ENCODE measurements at regions not wholly inside any gene's neighbourhood (a gene's known extent, or its start where the extent isn't known, plus 50 kb on each side); places are given as distances from the start of the nearest gene placed in this dataset.
"Not testable (repeated sequence)": the region's sequence is repeated elsewhere in the genome, so short reads cannot be mapped to it uniquely, and the experiment has no call there.

- DNase-seq (ENCODE audit: low spot score), result no peak
- intact Hi-C loops (cut with DNase I), result no loop called here
Measured at GRCh38 chr10:64115908-64116643, 594.9 kb downstream of the REEP3 start.

DNA sequence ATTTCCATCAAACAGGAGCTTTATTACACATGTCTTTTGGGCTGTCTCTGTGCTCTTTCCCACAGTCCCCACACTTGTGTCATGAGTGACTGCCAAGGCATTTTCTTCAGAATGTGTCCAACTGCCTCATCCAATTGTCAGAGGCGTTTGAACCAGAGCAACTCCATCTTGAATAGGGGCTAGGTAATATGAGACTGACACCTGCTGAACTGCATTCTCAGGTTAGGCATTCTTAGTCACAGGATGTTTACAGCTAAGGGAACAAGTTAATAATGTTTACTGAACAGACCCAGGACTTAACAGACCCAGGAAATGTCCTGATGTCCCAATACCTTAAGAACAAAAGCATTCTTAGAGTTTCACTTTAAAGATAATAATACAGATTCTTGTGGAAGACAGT lies 595.5 kb downstream of the REEP3 start:
- intact Hi-C loops (cut with DNase I), result no loop called here
- no peak for DNase-seq (ENCODE audit: low spot score)

GRCh38 chr10:64118736-64119135 lies 597.5 kb downstream of the REEP3 start:
- intact Hi-C loops (cut with DNase I), result no loop called here
- no peak for DNase-seq (ENCODE audit: low spot score)

GRCh38 chr10:64120301-64120980 lies 599.2 kb downstream of the REEP3 start:
- DNase-seq (ENCODE audit: low spot score); intact Hi-C loops (cut with DNase I): not testable (repeated sequence)

DNA sequence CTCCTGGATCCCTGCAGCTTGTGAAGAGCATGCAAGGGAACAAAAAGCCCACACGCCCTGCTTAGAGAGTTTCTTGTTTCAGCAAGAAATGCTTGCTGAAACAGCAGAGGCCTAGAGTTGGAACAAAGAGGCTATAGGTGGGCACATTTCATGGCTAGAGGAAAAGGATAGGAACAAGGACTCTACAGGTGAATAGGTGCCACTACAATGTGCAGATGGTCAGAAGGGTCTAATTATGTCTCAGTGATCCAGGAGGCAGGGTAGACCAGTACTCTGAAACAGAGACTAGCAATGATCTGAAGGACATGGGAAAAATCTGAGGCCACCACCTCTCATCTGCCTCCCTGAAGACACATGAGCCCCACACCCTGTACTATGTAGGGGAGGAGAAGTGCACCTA lies 609.0 kb downstream of the REEP3 start:
- intact Hi-C loops (cut with DNase I), result no loop called here
- no peak for DNase-seq (ENCODE audit: low spot score)

- no peak for DNase-seq (ENCODE audit: low spot score)
- intact Hi-C loops (cut with DNase I), result loop anchor here in 1 of 2 donors (5.0 kb wide), 1 partner anchor 1557 kb away; no protein-coding TSS in a partner anchor
Measured at GRCh38 chr10:64134676-64135075, 613.5 kb downstream of the REEP3 start.

GRCh38 chr10:64142395-64142794 lies 621.2 kb downstream of the REEP3 start:
- no peak for DNase-seq (ENCODE audit: low spot score)
- intact Hi-C loops (cut with DNase I), result no loop called here

- no peak for DNase-seq (ENCODE audit: low spot score)
- intact Hi-C loops (cut with DNase I), result no loop called here
Measured at GRCh38 chr10:64148607-64149006, 627.4 kb downstream of the REEP3 start.

DNA sequence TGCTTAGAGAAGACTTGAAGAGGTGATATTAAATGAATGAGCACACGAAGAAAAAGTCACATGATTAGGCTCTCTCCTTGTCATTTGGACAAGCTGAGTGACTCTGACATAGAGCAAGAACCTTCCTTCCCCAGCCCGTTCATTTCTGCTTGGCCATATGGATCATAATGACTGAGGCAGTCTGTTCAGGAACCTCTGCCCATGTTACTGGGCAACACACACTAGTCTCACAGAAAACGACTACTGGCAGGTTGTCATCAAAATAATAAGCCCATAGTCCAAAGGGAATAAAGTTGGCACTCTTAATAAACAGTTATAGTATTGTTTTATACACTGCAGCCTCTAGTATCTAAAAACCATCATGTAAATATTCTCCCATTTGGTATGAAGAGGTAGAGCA lies 635.0 kb downstream of the REEP3 start:
- no peak for DNase-seq (ENCODE audit: low spot score)
- intact Hi-C loops (cut with DNase I), result no loop called here

- intact Hi-C loops (cut with DNase I), result no loop called here
- no peak for DNase-seq (ENCODE audit: low spot score)
Measured at GRCh38 chr10:64158551-64158950, 637.4 kb downstream of the REEP3 start.

DNA sequence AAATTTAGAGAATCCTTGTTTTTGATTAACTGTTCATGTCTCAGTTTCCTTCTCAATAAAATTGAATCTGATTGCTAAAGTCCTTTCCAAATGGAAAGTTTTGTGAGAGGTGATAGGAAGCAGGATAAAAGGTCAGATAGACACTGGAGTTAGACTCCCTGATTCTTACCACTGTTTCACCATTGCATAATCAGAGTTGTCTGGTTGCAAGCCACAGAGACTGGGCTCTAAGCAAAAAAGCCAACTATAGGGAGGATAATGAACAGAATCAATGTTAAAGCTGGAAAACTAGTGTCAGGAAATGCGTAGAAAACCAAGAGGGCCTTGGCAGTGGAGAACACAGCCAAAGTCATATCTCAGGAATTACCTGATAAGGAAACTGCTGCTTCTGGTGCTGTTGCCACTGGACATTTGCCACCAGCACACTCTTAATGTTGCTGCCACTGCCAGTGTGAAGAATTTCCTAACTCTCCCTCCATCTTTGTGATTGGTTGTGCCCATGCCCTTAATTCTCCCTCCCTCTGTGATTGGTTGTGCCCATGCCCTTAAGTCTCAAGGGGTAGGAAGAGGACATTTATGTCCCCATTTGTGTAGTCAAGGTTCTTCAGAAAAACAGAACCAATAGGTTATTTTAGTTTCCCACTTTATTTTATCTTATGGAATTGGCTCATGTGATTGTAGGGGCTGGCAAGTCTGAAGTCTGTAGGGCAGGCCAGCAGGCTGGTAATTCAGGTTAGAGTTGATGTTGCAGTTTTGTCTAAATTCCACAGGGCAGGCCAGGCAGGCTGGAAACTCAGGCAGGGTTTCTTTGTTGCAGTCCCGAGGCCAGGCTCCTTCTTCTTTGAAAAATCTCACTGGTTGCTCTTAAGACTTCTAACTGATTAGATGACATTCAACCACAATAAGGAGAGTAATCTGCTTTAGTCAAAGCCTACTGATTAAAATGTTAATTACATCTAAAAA lies 639.0 kb downstream of the REEP3 start:
- intact Hi-C loops (cut with DNase I), result no loop called here
- DNase-seq (ENCODE audit: low spot score), result no peak

DNA sequence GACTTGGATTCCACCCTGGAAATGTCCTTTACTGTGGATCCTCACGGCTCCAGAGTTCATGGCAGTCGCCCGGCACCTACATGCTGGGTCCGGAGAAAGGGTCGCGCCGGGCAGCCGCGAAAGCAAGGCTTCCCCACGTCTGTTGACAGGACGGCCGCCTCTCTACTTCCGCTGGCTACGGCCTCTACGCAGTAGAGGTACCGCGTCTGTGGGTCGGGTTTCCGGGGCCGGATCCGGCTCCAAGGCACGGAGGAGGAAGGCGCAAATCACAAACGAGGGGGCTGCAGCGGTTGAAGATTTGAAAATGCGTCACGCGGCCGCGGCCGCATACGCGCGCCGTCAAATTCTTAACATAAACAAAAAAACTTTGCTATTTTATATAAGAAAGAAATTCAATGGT lies 649.6 kb downstream of the REEP3 start:
- DNase-seq (ENCODE audit: low spot score), result peak; percentile 62
- intact Hi-C loops (cut with DNase I), result no loop called here

- DNase-seq (ENCODE audit: low spot score), result no peak
- intact Hi-C loops (cut with DNase I), result no loop called here
Measured at GRCh38 chr10:64173826-64174225, 652.6 kb downstream of the REEP3 start.

- intact Hi-C loops (cut with DNase I), result no loop called here
- DNase-seq (ENCODE audit: low spot score), result no peak
Measured at GRCh38 chr10:64174666-64175255, 653.6 kb downstream of the REEP3 start.

DNA sequence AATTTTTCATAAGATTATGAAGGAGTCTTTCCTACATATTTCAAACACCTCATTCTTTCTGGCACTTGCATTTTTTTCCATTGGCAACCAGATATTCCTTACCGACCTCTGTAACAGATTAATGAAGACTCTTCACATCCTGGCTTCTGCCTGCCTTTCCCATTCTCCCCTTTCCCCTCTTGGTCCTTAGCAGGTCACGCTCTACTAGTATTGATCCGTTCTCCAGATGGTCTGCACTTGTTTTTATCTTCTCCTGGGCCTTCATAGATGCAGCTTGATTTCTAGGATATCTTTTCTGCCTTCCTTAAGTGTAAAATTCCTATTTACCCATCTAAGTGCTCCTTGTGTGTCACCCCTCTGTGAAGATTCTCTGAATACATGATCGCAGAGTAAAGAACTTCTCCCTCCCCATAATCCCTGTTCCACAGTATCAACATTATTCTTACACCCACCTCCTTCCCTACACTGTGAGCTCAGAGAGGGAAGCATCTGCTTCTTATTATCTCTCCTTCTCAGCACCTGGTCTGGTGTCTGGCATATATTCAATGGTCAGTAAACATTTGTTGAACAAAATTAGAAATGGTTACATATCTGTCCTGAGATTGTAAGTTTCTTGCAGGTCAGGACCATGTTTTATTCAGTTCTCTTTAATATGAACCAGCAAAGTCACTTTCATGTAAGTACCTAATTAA lies 654.2 kb downstream of the REEP3 start:
- DNase-seq (ENCODE audit: low spot score), result no peak
- intact Hi-C loops (cut with DNase I), result no loop called here

GRCh38 chr10:64182671-64183070 lies 661.5 kb downstream of the REEP3 start:
- intact Hi-C loops (cut with DNase I), result no loop called here
- DNase-seq (ENCODE audit: low spot score), result no peak

- DNase-seq (ENCODE audit: low spot score), result no peak
- intact Hi-C loops (cut with DNase I), result no loop called here
Measured at GRCh38 chr10:64191286-64191685, 670.1 kb downstream of the REEP3 start.

GRCh38 chr10:64196638-64197315 lies 675.6 kb downstream of the REEP3 start:
- intact Hi-C loops (cut with DNase I), result no loop called here
- no peak for DNase-seq (ENCODE audit: low spot score)
